ENCODE measurements at regions not wholly inside any gene's neighbourhood (a gene's known extent, or its start where the extent isn't known, plus 50 kb on each side); places are given as distances from the start of the nearest gene placed in this dataset.

GRCh38 chr1:117803318-117803717 is 126.1 kb downstream of the GDAP2 start:
- DNase-seq, result no peak

GRCh38 chr1:117809764-117810163 is 119.7 kb downstream of the GDAP2 start:
- no peak for DNase-seq

GRCh38 chr1:117810553-117810952 is 118.9 kb downstream of the GDAP2 start:
- no peak for DNase-seq

- no peak for DNase-seq
Observed at GRCh38 chr1:117812869-117813511, 116.4 kb downstream of the GDAP2 start.
